ENCODE measurements at regions not wholly inside any gene's neighbourhood (a gene's known extent, or its start where the extent isn't known, plus 50 kb on each side); places are given as distances from the start of the nearest gene placed in this dataset.

DNA sequence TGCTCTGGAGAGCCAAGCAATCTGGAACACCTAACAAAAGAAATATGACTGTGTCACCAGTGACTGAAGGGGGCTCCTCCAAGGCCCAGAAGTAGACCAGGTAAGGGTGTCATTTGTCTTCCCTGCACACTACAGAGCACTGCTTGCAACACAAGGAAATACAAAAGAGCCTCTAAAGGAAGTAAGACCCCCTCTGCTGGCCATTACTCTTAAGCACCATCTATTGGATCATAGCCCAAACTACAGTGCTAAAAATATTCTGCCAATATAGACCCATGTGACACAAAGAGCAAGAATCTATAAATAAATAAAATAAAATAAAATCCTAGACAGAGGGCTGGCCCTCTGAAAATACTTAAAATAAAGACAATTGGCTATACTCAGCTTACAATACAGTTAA, 528.7 kb downstream of the TMA16 start (continued):
- TF ChIP-seq ZNF202 (tag by site-specific recombination; IDR thresholded peaks at IDR 0.05; ENCODE audit: borderline replicate concordance) (no peak), HOXC10 (CRISPR knock-in tag; IDR thresholded peaks at IDR 0.05) (no peak), ZNF560 (tag by site-specific recombination; IDR thresholded peaks at IDR 0.05; ENCODE audit: borderline replicate concordance) (no peak), ZNF530 (tag by site-specific recombination; IDR thresholded peaks at IDR 0.05; ENCODE audit: low read depth) (no peak)

DNA sequence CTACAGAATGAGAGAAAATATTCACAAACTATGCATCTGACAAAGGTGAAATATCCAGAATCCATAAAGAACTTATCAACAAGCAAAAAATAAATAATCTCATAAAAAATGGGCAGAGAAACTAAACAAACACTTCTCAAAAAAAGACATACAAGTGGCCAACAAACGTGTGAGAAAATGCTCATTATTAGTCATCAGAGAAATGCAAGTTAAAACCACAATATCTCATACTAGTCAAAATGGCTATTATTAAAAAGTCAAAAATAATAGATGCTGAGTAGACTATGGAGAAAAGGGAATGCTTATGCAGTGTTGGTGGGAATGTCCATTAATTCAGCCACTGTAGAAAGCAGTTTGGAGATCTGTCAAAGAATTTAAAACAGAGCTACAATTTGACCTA, 533.3 kb downstream of the TMA16 start:
- ChIA-PET POLR2A (no interaction called here), CTCF (no interaction called here)

DNA sequence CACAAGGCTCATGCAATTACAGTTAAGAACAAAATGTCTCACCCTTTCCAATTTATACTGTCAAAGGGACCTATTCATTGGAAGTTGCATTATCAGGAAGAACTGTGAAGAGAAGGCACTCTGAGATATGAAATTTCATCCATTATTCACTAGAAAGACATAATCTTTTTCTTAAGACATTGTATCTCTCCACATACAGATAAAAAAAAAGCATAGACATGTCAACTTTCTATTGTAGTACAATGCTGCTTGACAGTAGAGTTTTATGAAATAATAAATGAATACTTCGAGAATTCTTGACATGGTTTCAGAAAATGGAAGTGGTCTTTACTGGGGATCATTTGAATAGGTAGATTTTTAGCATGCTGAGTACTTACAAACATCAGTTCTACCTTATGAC, 545.0 kb downstream of the TMA16 start:
- Histone ChIP-seq H3K36me3 (ENCODE audit: control insufficient read depth in 2 of 2, insufficient read depth in 1 of 2, low read length in 2 of 2) (no peaks in the 10 kb centered on the region), H3K4me3 (ENCODE audit: low read depth, low read length) (no peak overlapping the region), H3K27ac (ENCODE audit: extremely low read depth, low read depth, low read length) (no peak overlapping the region), H3K9me3 (ENCODE audit: control insufficient read depth, insufficient read depth, low read depth, low read length) (no peaks in the 10 kb centered on the region), H3K4me1 (ENCODE audit: control insufficient read depth, insufficient read depth, low read length) (no peaks in the 10 kb centered on the region)
- ChIA-PET POLR2A (no interaction called here), CTCF (interaction anchor here (0.6 kb wide), 1 partner anchor 821 kb away, joined by 4 read pairs; no protein-coding TSS in a partner anchor)
- TF ChIP-seq ZNF404 (tag by site-specific recombination; IDR thresholded peaks at IDR 0.05) = no peak
- no peak for TF ChIP-seq RBAK (tag by site-specific recombination; IDR thresholded peaks at IDR 0.05)
- TF ChIP-seq ZNF701 (tag by site-specific recombination; IDR thresholded peaks at IDR 0.05) = no peak
- no peak for TF ChIP-seq ZNF10 (tag by site-specific recombination; IDR thresholded peaks at IDR 0.05)
- TF ChIP-seq, protein P1, sequence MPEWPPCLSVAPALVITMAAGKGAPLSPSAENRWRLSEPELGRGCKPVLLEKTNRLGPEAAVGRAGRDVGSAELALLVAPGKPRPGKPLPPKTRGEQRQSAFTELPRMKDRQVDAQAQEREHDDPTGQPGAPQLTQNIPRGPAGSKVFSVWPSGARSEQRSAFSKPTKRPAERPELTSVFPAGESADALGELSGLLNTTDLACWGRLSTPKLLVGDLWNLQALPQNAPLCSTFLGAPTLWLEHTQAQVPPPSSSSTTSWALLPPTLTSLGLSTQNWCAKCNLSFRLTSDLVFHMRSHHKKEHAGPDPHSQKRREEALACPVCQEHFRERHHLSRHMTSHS (tag by site-specific recombination; IDR thresholded peaks at IDR 0.05) = no peak
- no peak for TF ChIP-seq ZBTB17 (tag by site-specific recombination; IDR thresholded peaks at IDR 0.05)
- TF ChIP-seq ZNF529 (tag by site-specific recombination; IDR thresholded peaks at IDR 0.05; ENCODE audit: insufficient replicate concordance) = no peak
- no peak for TF ChIP-seq ZNF155 (tag by site-specific recombination; IDR thresholded peaks at IDR 0.05)
- TF ChIP-seq EGR2 (tag by site-specific recombination; IDR thresholded peaks at IDR 0.05; ENCODE audit: low read depth) = no peak
- no peak for TF ChIP-seq KLF7 (tag by site-specific recombination; IDR thresholded peaks at IDR 0.05; ENCODE audit: borderline replicate concordance)
- no peak for TF ChIP-seq ZFP37 (tag by site-specific recombination; IDR thresholded peaks at IDR 0.05)
- TF ChIP-seq ZNF555 (tag by site-specific recombination; conservative IDR thresholded peaks at IDR 0.05) = no peak
- TF ChIP-seq ZNF514 (tag by site-specific recombination; IDR thresholded peaks at IDR 0.05) = no peak

More for the DNA sequence above, 533.3 kb downstream of the TMA16 start:
- no peak overlapping the region for H3K27ac ChIP-seq (ENCODE audit: extremely low read depth, low read depth, low read length)
- H3K4me1 ChIP-seq (ENCODE audit: control insufficient read depth, insufficient read depth, low read length) = no peaks in the 10 kb centered on the region
- H3K9me3 ChIP-seq (ENCODE audit: control insufficient read depth, insufficient read depth, low read depth, low read length) = no peaks in the 10 kb centered on the region
- H3K36me3 ChIP-seq (ENCODE audit: control insufficient read depth in 2 of 2, insufficient read depth in 1 of 2, low read length in 2 of 2) = no peaks in the 10 kb centered on the region
- TF ChIP-seq EGR2 (tag by site-specific recombination; IDR thresholded peaks at IDR 0.05; ENCODE audit: low read depth) (no peak), ZNF548 (tag by site-specific recombination; IDR thresholded peaks at IDR 0.05) (no peak)
- TF ChIP-seq, protein P2, sequence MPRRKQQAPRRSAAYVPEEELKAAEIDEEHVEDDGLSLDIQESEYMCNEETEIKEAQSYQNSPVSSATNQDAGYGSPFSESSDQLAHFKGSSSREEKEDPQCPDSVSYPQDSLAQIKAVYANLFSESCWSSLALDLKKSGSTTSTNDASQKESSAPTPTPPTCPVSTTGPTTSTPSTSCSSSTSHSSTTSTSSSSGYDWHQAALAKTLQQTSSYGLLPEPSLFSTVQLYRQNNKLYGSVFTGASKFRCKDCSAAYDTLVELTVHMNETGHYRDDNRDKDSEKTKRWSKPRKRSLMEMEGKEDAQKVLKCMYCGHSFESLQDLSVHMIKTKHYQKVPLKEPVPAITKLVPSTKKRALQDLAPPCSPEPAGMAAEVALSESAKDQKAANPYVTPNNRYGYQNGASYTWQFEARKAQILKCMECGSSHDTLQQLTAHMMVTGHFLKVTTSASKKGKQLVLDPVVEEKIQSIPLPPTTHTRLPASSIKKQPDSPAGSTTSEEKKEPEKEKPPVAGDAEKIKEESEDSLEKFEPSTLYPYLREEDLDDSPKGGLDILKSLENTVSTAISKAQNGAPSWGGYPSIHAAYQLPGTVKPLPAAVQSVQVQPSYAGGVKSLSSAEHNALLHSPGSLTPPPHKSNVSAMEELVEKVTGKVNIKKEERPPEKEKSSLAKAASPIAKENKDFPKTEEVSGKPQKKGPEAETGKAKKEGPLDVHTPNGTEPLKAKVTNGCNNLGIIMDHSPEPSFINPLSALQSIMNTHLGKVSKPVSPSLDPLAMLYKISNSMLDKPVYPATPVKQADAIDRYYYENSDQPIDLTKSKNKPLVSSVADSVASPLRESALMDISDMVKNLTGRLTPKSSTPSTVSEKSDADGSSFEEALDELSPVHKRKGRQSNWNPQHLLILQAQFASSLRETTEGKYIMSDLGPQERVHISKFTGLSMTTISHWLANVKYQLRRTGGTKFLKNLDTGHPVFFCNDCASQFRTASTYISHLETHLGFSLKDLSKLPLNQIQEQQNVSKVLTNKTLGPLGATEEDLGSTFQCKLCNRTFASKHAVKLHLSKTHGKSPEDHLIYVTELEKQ (tag by site-specific recombination; IDR thresholded peaks at IDR 0.05; ENCODE audit: borderline replicate concordance) = no peak
- H3K4me3 ChIP-seq (ENCODE audit: low read depth, low read length) = no peak overlapping the region
